H1 (cell line): ENCODE measurements at regions not wholly inside any gene's neighbourhood (a gene's known extent, or its start where the extent isn't known, plus 50 kb on each side); places are given as distances from the start of the nearest gene placed in this dataset.

Experiments used
- CTCF ChIA-PET: fragments of 300-600 bp; sonication (Branson Sonifier 250); formaldehyde crosslinking; loops from one replicate; lab custom pipeline; 2021; ENCODE audit not compliant: partially characterized antibody; lab: Charles Lee
- POLR2A ChIA-PET: fragments of 300-600 bp; sonication (Branson Sonifier 250); formaldehyde crosslinking; loops from one replicate; lab custom pipeline; 2021; ENCODE audit warnings: inconsistent platforms; ENCODE audit not compliant: partially characterized antibody; lab: Charles Lee
- DNase-seq, 2 experiments: peaks; one replicate each; pipeline versions ENCODE4 v3.0.0 to v3.0.0-alpha.2; 2010 to 2022; ENCODE audit warnings: low spot score in 2 of 2, low read depth in 1 of 2, mixed read lengths in 1 of 2
- FAIRE-seq: peaks from 2 replicates; lab custom pipeline; 2011; peaks lifted over from hg19 to GRCh38; lab: Jason Lieb, UNC
- H2AFZ ChIP-seq: 2 replicates; pipeline ENCODE4 v1.8.1; 2012; ENCODE audit warnings: low read length, inconsistent platforms
- H2AK5ac ChIP-seq: 2 replicates; pipeline ENCODE4 v1.6.1; 2013; ENCODE audit warnings: low read depth, low read length
- H2BK120ac ChIP-seq: replicated peaks from 2 replicates; pipeline ENCODE3; 2013; ENCODE audit warnings: low read depth, low read length, inconsistent platforms
- H2BK12ac ChIP-seq: 2 replicates; pipeline ENCODE4 v1.6.1; 2013; ENCODE audit warnings: low read depth, low read length
- H2BK15ac ChIP-seq: 2 replicates; pipeline ENCODE4 v1.6.1; 2013; ENCODE audit warnings: low read length
- H2BK20ac ChIP-seq: 2 replicates; pipeline ENCODE4 v1.6.1; 2013; ENCODE audit warnings: low read length
- H2BK5ac ChIP-seq: 2 replicates; pipeline ENCODE4 v1.6.1; 2013; ENCODE audit warnings: low read depth, low read length
- H3K14ac ChIP-seq: 2 replicates; pipeline ENCODE4 v1.6.1; 2013; ENCODE audit warnings: inconsistent platforms; ENCODE audit not compliant: insufficient read length
- H3K18ac ChIP-seq: 2 replicates; pipeline ENCODE4 v1.6.1; 2013; ENCODE audit warnings: low read length; ENCODE audit errors: extremely low read depth
- H3K23ac ChIP-seq: 2 replicates; pipeline ENCODE4 v1.6.1; 2013; ENCODE audit warnings: inconsistent platforms; ENCODE audit not compliant: insufficient read length
- H3K23me2 ChIP-seq: 2 replicates; pipeline ENCODE4 v1.6.1; 2013; ENCODE audit warnings: low read depth, low read length
- H3K27ac ChIP-seq: 2 replicates; pipeline ENCODE4 v1.6.1; 2011; ENCODE audit warnings: low read depth, low read length, inconsistent platforms
- H3K27me3 ChIP-seq, 4 experiments: replicated peaks in 1 of 4; 1 replicate in 1 of 4; 2 replicates in 3 of 4; pipeline versions ENCODE4 v1.6.1 to v1.8.1; 2011 to 2013; ENCODE audit warnings: low read length in 3 of 4, mild to moderate bottlenecking in 3 of 4, inconsistent platforms in 2 of 4, mixed read lengths in 2 of 4, moderate library complexity in 1 of 4; ENCODE audit not compliant: control insufficient read depth in 3 of 4, insufficient read depth in 3 of 4; ENCODE audit errors: extremely low read depth in 1 of 4
- H3K36me3 ChIP-seq, 4 experiments: 2 replicates each; pipeline versions ENCODE4 v1.6.1 to v1.8.1; 2011 to 2013; ENCODE audit warnings: mild to moderate bottlenecking in 4 of 4, low read length in 3 of 4, moderate library complexity in 2 of 4, control low read depth in 1 of 4, inconsistent platforms in 1 of 4; ENCODE audit not compliant: insufficient read depth in 4 of 4, control insufficient read depth in 2 of 4
- H3K4ac ChIP-seq: replicated peaks from 2 replicates; pipeline ENCODE3; 2013; ENCODE audit warnings: low read length, low read depth, mixed read lengths, inconsistent platforms; ENCODE audit not compliant: insufficient read length
- H3K4me1 ChIP-seq, 4 experiments: replicated peaks in 1 of 4; 1 replicate in 1 of 4; 2 replicates in 3 of 4; pipeline versions ENCODE4 v1.6.1 to v1.8.1; 2011 to 2013; ENCODE audit warnings: low read length in 3 of 4, inconsistent platforms in 2 of 4, mixed read lengths in 1 of 4; ENCODE audit not compliant: insufficient read depth in 4 of 4, control insufficient read depth in 3 of 4
- H3K4me2 ChIP-seq, 2 experiments: 2 replicates each; pipeline versions ENCODE4 v1.6.1 to v1.8.1; 2011 to 2013; ENCODE audit warnings: low read depth in 2 of 2, low read length in 2 of 2, control low read depth in 1 of 2, inconsistent platforms in 1 of 2, mild to moderate bottlenecking in 1 of 2; ENCODE audit not compliant: insufficient read depth in 1 of 2
- H3K4me3 ChIP-seq, 4 experiments: fragments of 200-600, 300-600 bp in 1 of 4; sonication (generic), shearing (Covaris generic), sonication (Bioruptor Twin) in 1 of 4; 2 replicates each; pipeline versions ENCODE4 v1.5.1 to v1.8.1; 2011 to 2016; ENCODE audit warnings: low read length in 4 of 4, low read depth in 3 of 4, control low read depth in 2 of 4, inconsistent platforms in 2 of 4, mild to moderate bottlenecking in 2 of 4, mixed read lengths in 1 of 4, moderate library complexity in 1 of 4; ENCODE audit not compliant: insufficient read depth in 2 of 4; ENCODE audit errors: extremely low read depth in 1 of 4
- H3K56ac ChIP-seq: replicated peaks from 2 replicates; pipeline ENCODE3; 2013; ENCODE audit warnings: low read depth, mild to moderate bottlenecking, mixed read lengths, low read length, inconsistent platforms; ENCODE audit not compliant: insufficient read length
- H3K79me1 ChIP-seq: 2 replicates; pipeline ENCODE4 v1.6.1; 2013; ENCODE audit warnings: low read depth, low read length, control low read depth
- H3K79me2 ChIP-seq, 2 experiments: 2 replicates each; pipeline versions ENCODE4 v1.6.1 to v1.8.1; 2012 to 2013; ENCODE audit warnings: low read length in 2 of 2, mild to moderate bottlenecking in 2 of 2, inconsistent platforms in 1 of 2; ENCODE audit not compliant: insufficient read depth in 2 of 2, control insufficient read depth in 1 of 2
- H3K9ac ChIP-seq, 4 experiments: replicated peaks in 1 of 4; 1 replicate in 1 of 4; 2 replicates in 3 of 4; pipeline versions ENCODE4 v1.6.1 to v1.8.1; 2011 to 2013; ENCODE audit warnings: low read depth in 3 of 4, low read length in 3 of 4, control low read depth in 2 of 4, mild to moderate bottlenecking in 2 of 4, moderate library complexity in 2 of 4, inconsistent platforms in 1 of 4; ENCODE audit errors: extremely low read depth in 1 of 4
- H3K9me3 ChIP-seq, 2 experiments: 2 replicates each; pipeline versions ENCODE4 v1.6.1 to v1.8.1; 2012 to 2013; ENCODE audit warnings: mild to moderate bottlenecking in 2 of 2, moderate library complexity in 2 of 2, control low read depth in 1 of 2, inconsistent platforms in 1 of 2, low read depth in 1 of 2, low read length in 1 of 2, mixed read lengths in 1 of 2; ENCODE audit not compliant: insufficient read depth in 2 of 2
- H4K20me1 ChIP-seq, 2 experiments: replicated peaks in 1 of 2; 2 replicates each; pipeline versions ENCODE3 to v1.8.1; 2011 to 2013; ENCODE audit warnings: inconsistent platforms in 2 of 2, low read length in 2 of 2, mild to moderate bottlenecking in 1 of 2; ENCODE audit not compliant: insufficient read depth in 2 of 2, control insufficient read depth in 1 of 2
- H4K5ac ChIP-seq: 2 replicates; pipeline ENCODE4 v1.6.1; 2013; ENCODE audit warnings: low read length, low read depth, mixed read lengths, inconsistent platforms; ENCODE audit not compliant: insufficient read length
- H4K8ac ChIP-seq: 2 replicates; pipeline ENCODE4 v1.8.0; 2013; ENCODE audit warnings: mild to moderate bottlenecking, moderate library complexity, low read length, inconsistent platforms; ENCODE audit not compliant: insufficient read depth; ENCODE audit errors: extremely low read depth
- H4K91ac ChIP-seq: replicated peaks from 2 replicates; pipeline ENCODE3; 2013; ENCODE audit warnings: low read length, mixed read lengths, inconsistent platforms; ENCODE audit not compliant: insufficient read length
- CHD2 ChIP-seq: IDR thresholded peaks from 2 replicates; pipeline ENCODE4 v1.6.1; 2012; ENCODE audit warnings: low read length, improper control_type of control experiment
- EGR1 ChIP-seq: IDR thresholded peaks from 2 replicates; pipeline ENCODE4 v1.6.1; 2011; ENCODE audit warnings: low read depth, low read length, borderline replicate concordance
- GTF2F1 ChIP-seq: IDR thresholded peaks from 2 replicates; pipeline ENCODE4 v1.6.1; 2012; ENCODE audit warnings: low read depth, low read length, improper control_type of control experiment, borderline replicate concordance
- MAFK ChIP-seq: IDR thresholded peaks from 2 replicates; pipeline ENCODE4 v1.6.1; 2012; ENCODE audit warnings: low read depth, mild to moderate bottlenecking, improper control_type of control experiment, low read length
- POLR2A ChIP-seq, 2 experiments: IDR thresholded peaks; 1 replicate in 1 of 2; 2 replicates in 1 of 2; pipeline ENCODE4 v1.6.1; 2011; ENCODE audit warnings: low read depth in 2 of 2, low read length in 2 of 2, mild to moderate bottlenecking in 2 of 2; ENCODE audit errors: control extremely low read depth in 1 of 2
- RXRA ChIP-seq: IDR thresholded peaks from 2 replicates; pipeline ENCODE4 v1.6.1; 2011; ENCODE audit warnings: low read depth, mild to moderate bottlenecking, low read length, moderate library complexity; ENCODE audit not compliant: insufficient read depth
- SIX5 ChIP-seq: IDR thresholded peaks from 2 replicates; pipeline ENCODE4 v1.6.1; 2011; ENCODE audit warnings: mild to moderate bottlenecking, low read depth, low read length
- SP2 ChIP-seq: IDR thresholded peaks from 2 replicates; pipeline ENCODE4 v1.6.1; 2012; ENCODE audit warnings: mild to moderate bottlenecking, low read length, inconsistent platforms
- SRF ChIP-seq: IDR thresholded peaks from 2 replicates; pipeline ENCODE4 v1.6.1; 2011; ENCODE audit warnings: mild to moderate bottlenecking, low read depth, low read length, moderate library complexity
- TAF1 ChIP-seq: IDR thresholded peaks from 2 replicates; pipeline ENCODE4 v1.6.1; 2011; ENCODE audit warnings: mild to moderate bottlenecking, low read depth, low read length
- TEAD4 ChIP-seq: IDR thresholded peaks from 2 replicates; pipeline ENCODE4 v1.6.1; 2012; ENCODE audit warnings: low read depth, low read length, inconsistent platforms, mixed read lengths
- ZNF274 ChIP-seq: IDR thresholded peaks from 2 replicates; pipeline ENCODE4 v1.7.0; 2012; ENCODE audit warnings: low read length, borderline replicate concordance; ENCODE audit errors: extremely low read depth
- WGBS, 2 experiments: shearing (Covaris generic) in 1 of 2; methylation state at CpG; one replicate each; pipeline versions ENCODE4 v1.1.6 to v1.1.7; 2013 to 2015; ENCODE audit warnings: low lambda C conversion rate in 2 of 2, mixed read lengths in 2 of 2, inconsistent platforms in 1 of 2, low coverage in 1 of 2, missing lambda C conversion rate in 1 of 2; ENCODE audit not compliant: insufficient replicate concordance in 2 of 2, insufficient coverage in 1 of 2, insufficient read length in 1 of 2; ENCODE audit errors: extremely low coverage in 1 of 2, missing lambda C conversion rate in 1 of 2; 5-methylcytosine and 5-hydroxymethylcytosine counted together
- TF ChIP-seq, protein P1 (sequence below): IDR thresholded peaks from 2 replicates; pipeline ENCODE4 v1.6.1; 2012; ENCODE audit warnings: inconsistent platforms
- TF ChIP-seq, protein P2 (sequence below): IDR thresholded peaks from 2 replicates; pipeline ENCODE4 v1.6.1; 2012; ENCODE audit warnings: low read length, inconsistent platforms

DNA sequence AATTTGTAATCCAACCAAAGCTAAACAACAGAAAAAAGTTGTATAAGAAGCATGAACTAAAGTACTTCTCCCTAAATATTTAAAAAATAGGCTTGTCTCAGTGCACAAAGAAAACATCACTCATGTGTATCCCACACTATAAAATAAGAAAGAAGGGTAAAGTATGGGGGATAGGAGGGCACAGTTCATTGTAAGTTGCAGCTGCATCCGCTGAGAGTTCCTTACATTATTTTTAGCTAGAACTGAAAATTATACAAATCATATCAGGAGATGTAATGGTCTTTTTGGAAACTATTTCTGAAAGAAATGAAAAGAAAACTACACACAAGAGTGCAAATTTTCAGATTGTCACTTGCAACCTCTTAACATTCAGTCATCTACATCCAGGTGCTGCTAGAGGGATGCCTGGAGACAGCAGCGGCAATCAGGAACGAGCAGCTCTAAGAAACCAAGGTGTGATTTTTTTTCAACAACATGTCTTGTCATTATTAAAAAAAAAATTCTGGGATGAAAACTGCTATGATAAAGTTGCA lies 273.6 kb downstream of the ASXL3 start:
- Histone ChIP-seq H3K9ac (no peak overlapping the region), H3K36me3 (no peaks in the 10 kb centered on the region), H4K8ac (no peak overlapping the region), H3K18ac (no peak overlapping the region), H3K14ac (no peak overlapping the region), H4K20me1 (no peaks in the 10 kb centered on the region), H2AK5ac (no peak overlapping the region), H2BK15ac (no peak overlapping the region), H3K4ac (no peak overlapping the region), H2BK5ac (no peak overlapping the region), H2BK120ac (no peak overlapping the region), H3K4me2 (no peak overlapping the region), H2BK12ac (no peak overlapping the region), H3K23me2 (no peaks in the 10 kb centered on the region), H3K9me3 (no peaks in the 10 kb centered on the region), H2AFZ (no peak overlapping the region), H3K27me3 (no peaks in the 10 kb centered on the region), H3K4me3 (no peak overlapping the region), H2BK20ac (no peak overlapping the region), H3K4me1 (no peaks in the 10 kb centered on the region), H3K79me2 (no peaks in the 10 kb centered on the region), H4K91ac (no peak overlapping the region), H3K79me1 (no peaks in the 10 kb centered on the region), H3K23ac (no peak overlapping the region), H3K27ac (no peak overlapping the region), H3K56ac (no peak overlapping the region), H4K5ac (no peak overlapping the region)
- 89% methylated on average over 3 of the region's 3 CpGs; no CpG with 5 or more reads in 1 of the 2 experiments for WGBS, 2 experiments
- CTCF ChIA-PET, result no interaction called here
- no peak for DNase-seq
- POLR2A ChIA-PET, result no interaction called here
- TF ChIP-seq CHD2, result no peak
- TF ChIP-seq TAF1, result no peak
- TF ChIP-seq, protein P1, sequence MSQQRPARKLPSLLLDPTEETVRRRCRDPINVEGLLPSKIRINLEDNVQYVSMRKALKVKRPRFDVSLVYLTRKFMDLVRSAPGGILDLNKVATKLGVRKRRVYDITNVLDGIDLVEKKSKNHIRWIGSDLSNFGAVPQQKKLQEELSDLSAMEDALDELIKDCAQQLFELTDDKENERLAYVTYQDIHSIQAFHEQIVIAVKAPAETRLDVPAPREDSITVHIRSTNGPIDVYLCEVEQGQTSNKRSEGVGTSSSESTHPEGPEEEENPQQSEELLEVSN, result no peak
- no peak for TF ChIP-seq EGR1
- TF ChIP-seq, protein P2, sequence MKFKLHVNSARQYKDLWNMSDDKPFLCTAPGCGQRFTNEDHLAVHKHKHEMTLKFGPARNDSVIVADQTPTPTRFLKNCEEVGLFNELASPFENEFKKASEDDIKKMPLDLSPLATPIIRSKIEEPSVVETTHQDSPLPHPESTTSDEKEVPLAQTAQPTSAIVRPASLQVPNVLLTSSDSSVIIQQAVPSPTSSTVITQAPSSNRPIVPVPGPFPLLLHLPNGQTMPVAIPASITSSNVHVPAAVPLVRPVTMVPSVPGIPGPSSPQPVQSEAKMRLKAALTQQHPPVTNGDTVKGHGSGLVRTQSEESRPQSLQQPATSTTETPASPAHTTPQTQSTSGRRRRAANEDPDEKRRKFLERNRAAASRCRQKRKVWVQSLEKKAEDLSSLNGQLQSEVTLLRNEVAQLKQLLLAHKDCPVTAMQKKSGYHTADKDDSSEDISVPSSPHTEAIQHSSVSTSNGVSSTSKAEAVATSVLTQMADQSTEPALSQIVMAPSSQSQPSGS, result no peak
- no peak for TF ChIP-seq TEAD4
- TF ChIP-seq MAFK, result no peak
- no peak for TF ChIP-seq ZNF274
- no peak for TF ChIP-seq SRF
- no peak for TF ChIP-seq RXRA
- TF ChIP-seq POLR2A (IDR thresholded peaks at IDR 0.05; ENCODE audit: control extremely low read depth in 1 of 2, low read depth in 2 of 2, low read length in 2 of 2), result no peak
- no peak for TF ChIP-seq SP2
- TF ChIP-seq GTF2F1, result no peak
- TF ChIP-seq SIX5, result no peak
- no peak for FAIRE-seq
